HUDEP-2 (cell line): ENCODE measurements at regions not wholly inside any gene's neighbourhood (a gene's known extent, or its start where the extent isn't known, plus 50 kb on each side); places are given as distances from the start of the nearest gene placed in this dataset.

Source experiments
- DNase-seq, 76 experiments: peaks; one replicate each; lab custom pipeline; 2025; ENCODE audit not compliant: unreplicated experiment in 76 of 76; lab: John Stamatoyannopoulos, UW

- DNase-seq = no peak
These were observed 158.2 kb upstream of the PPP2R2B start for GRCh38 chr5:147036691-147037245.

- DNase-seq = peak in 8 of 76 experiments; percentile 2 to 41 (median 7)
These were observed 159.1 kb upstream of the PPP2R2B start for GRCh38 chr5:147037515-147038205.

- DNase-seq = no peak
These were observed 162.3 kb upstream of the PPP2R2B start for GRCh38 chr5:147040856-147041255.

- no peak for DNase-seq
These were observed 166.2 kb upstream of the PPP2R2B start for GRCh38 chr5:147044572-147045273.

GRCh38 chr5:147045290-147045689 lies 166.7 kb upstream of the PPP2R2B start:
- no peak for DNase-seq

GRCh38 chr5:147046281-147046680 lies 167.7 kb upstream of the PPP2R2B start:
- no peak for DNase-seq

GRCh38 chr5:147046894-147047293 lies 168.3 kb upstream of the PPP2R2B start:
- DNase-seq = no peak

GRCh38 chr5:147049764-147050163 lies 171.2 kb upstream of the PPP2R2B start:
- no peak for DNase-seq

GRCh38 chr5:147050172-147050571 lies 171.6 kb upstream of the PPP2R2B start:
- DNase-seq = no peak

GRCh38 chr5:147051193-147051592 lies 172.6 kb upstream of the PPP2R2B start:
- DNase-seq = no peak

- DNase-seq = no peak
These were observed 174.0 kb upstream of the PPP2R2B start for GRCh38 chr5:147052519-147052918.

GRCh38 chr5:147055089-147055826 lies 176.7 kb upstream of the PPP2R2B start:
- DNase-seq = no peak

- DNase-seq = no peak
These were observed 177.5 kb upstream of the PPP2R2B start for GRCh38 chr5:147055850-147056566.

GRCh38 chr5:147057051-147057450 lies 177.8 kb upstream of the STK32A start:
- no peak for DNase-seq

- DNase-seq = peak in 3 of 76 experiments; percentile 2 to 20 (median 7)
These were observed 173.4 kb upstream of the STK32A start for GRCh38 chr5:147061431-147061830.

- DNase-seq = no peak
These were observed 172.4 kb upstream of the STK32A start for GRCh38 chr5:147062427-147062826.

- no peak for DNase-seq
These were observed 170.9 kb upstream of the STK32A start for GRCh38 chr5:147063943-147064342.

GRCh38 chr5:147065071-147065470 lies 169.8 kb upstream of the STK32A start:
- no peak for DNase-seq

- DNase-seq = no peak
These were observed 165.8 kb upstream of the STK32A start for GRCh38 chr5:147068998-147069397.

- DNase-seq = no peak
These were observed 162.2 kb upstream of the STK32A start for GRCh38 chr5:147072622-147073021.

GRCh38 chr5:147073098-147073497 lies 161.7 kb upstream of the STK32A start:
- no peak for DNase-seq
